Gastrocnemius medialis (tissue), 4 donors: ENCODE measurements at regions not wholly inside any gene's neighbourhood (a gene's known extent, or its start where the extent isn't known, plus 50 kb on each side); places are given as distances from the start of the nearest gene placed in this dataset.

Source experiments
- ATAC-seq, 2 donors: fragments of 150-250 bp; one replicate each; pipeline ENCODE4 v1.9.1; 2016
- DNase-seq, 2 donors: peaks; one replicate each; pipeline ENCODE4 v3.0.0-alpha.2; 2019
- H3K27ac ChIP-seq, 4 donors: fragments of 200-600 bp; sonication (generic); 1 replicate in 1 of 4; 2 replicates in 3 of 4; pipeline ENCODE4 v1.5.1; 2016 to 2018; ENCODE audit warnings: mild to moderate bottlenecking in 2 of 4, moderate library complexity in 1 of 4
- H3K27me3 ChIP-seq, 3 donors: fragments of 200-600 bp; sonication (generic) in 2 of 3; 1 replicate in 1 of 3; 2 replicates in 2 of 3; pipeline versions ENCODE4 v1.5.1 to v1.6.0; 2016 to 2019; ENCODE audit warnings: mild to moderate bottlenecking in 1 of 3, moderate library complexity in 1 of 3
- H3K36me3 ChIP-seq, 2 donors: fragments of 200-600 bp; sonication (generic) in 1 of 2; one replicate each; pipeline ENCODE4 v1.5.1; 2017 to 2018
- H3K4me1 ChIP-seq, 2 donors: fragments of 200-600 bp; sonication (generic) in 1 of 2; one replicate each; pipeline ENCODE4 v1.5.1; 2016 to 2017; ENCODE audit warnings: mild to moderate bottlenecking in 2 of 2
- H3K4me3 ChIP-seq, 4 donors: fragments of 200-600 bp; sonication (generic) in 3 of 4; 1 replicate in 1 of 4; 2 replicates in 3 of 4; pipeline ENCODE4 v1.5.1; 2016 to 2019; ENCODE audit warnings: mild to moderate bottlenecking in 2 of 4
- H3K9me3 ChIP-seq, 3 donors: fragments of 200-600 bp; sonication (generic) in 2 of 3; 1 replicate in 1 of 3; 2 replicates in 2 of 3; pipeline ENCODE4 v1.5.1; 2016 to 2019
- POLR2A ChIP-seq, 2 donors: fragments of 450-650 bp; IDR thresholded peaks; one replicate each; pipeline ENCODE4 v1.6.1; 2017; ENCODE audit warnings: antibody characterized with exemption in 2 of 2, mild to moderate bottlenecking in 2 of 2, moderate library complexity in 2 of 2
- in situ Hi-C, 4 donors: fragments of 200-750 bp; cut with MboI; loops; one replicate each; pipeline versions ENCODE4 v1.15.0 to v1.8.0; 2017; ENCODE audit warnings: low sequenced_read_pairs in 4 of 4
- intact Hi-C: fragments of 100-400 bp; cut with DNase I; formaldehyde crosslinking; loops from one replicate; pipeline ENCODE4 v1.15.1; 2023; ENCODE audit warnings: low total_unique reads
- TF ChIP-seq, protein P1 (sequence below), 5 experiments: fragments of 450-650 bp in 3 of 5; fragments of 200-600 bp in 2 of 5; sonication (generic) in 2 of 5; IDR thresholded peaks in 4 of 5; conservative IDR thresholded peaks in 1 of 5; 1 replicate in 4 of 5; 2 replicates in 1 of 5; pipeline ENCODE4 v1.5.1; 2016 to 2019; ENCODE audit warnings: antibody characterized with exemption in 5 of 5, mild to moderate bottlenecking in 3 of 5, moderate library complexity in 3 of 5

DNA sequence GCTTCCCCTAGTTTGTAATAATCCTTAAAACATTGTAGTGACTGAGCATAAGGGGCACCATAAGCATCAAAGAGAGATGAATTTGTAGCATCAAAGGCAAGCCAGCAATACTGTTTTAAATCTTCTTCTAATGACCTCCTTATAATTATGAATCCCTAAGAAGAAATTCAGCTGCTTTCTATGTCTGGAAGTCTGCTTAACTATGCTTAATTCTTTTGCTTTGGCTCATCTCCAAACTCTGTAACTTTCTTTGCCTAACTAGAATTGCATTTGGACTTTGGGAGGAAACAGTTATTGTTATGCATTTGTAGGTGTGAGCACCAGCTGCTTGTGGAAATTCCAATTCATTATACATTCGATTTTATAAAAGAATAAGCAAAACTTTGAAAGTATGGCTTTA is 117.7 kb upstream of the SPATA16 start:
- TF ChIP-seq, protein P1, sequence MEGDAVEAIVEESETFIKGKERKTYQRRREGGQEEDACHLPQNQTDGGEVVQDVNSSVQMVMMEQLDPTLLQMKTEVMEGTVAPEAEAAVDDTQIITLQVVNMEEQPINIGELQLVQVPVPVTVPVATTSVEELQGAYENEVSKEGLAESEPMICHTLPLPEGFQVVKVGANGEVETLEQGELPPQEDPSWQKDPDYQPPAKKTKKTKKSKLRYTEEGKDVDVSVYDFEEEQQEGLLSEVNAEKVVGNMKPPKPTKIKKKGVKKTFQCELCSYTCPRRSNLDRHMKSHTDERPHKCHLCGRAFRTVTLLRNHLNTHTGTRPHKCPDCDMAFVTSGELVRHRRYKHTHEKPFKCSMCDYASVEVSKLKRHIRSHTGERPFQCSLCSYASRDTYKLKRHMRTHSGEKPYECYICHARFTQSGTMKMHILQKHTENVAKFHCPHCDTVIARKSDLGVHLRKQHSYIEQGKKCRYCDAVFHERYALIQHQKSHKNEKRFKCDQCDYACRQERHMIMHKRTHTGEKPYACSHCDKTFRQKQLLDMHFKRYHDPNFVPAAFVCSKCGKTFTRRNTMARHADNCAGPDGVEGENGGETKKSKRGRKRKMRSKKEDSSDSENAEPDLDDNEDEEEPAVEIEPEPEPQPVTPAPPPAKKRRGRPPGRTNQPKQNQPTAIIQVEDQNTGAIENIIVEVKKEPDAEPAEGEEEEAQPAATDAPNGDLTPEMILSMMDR (IDR thresholded peaks at IDR 0.05 in 4 of 5, conservative IDR thresholded peaks at IDR 0.05 in 1 of 5) = no peak
- TF ChIP-seq POLR2A (IDR thresholded peaks at IDR 0.05) = no peak
- in situ Hi-C loops (no loop called here), intact Hi-C loops (no loop called here)
- Histone ChIP-seq H3K27me3 (no peaks in the 10 kb centered on the region), H3K27ac (no peak overlapping the region), H3K9me3 (no peaks in the 10 kb centered on the region), H3K4me1 (no peaks in the 10 kb centered on the region), H3K36me3 (no peaks in the 10 kb centered on the region), H3K4me3 (no peak overlapping the region)
- ATAC-seq (no peak), DNase-seq (no peak)

- in situ Hi-C loops (no loop called here), intact Hi-C loops (no loop called here)
- Histone ChIP-seq H3K27ac (no peak overlapping the region), H3K4me3 (no peak overlapping the region), H3K4me1 (no peaks in the 10 kb centered on the region), H3K27me3 (no peaks in the 10 kb centered on the region), H3K9me3 (no peaks in the 10 kb centered on the region), H3K36me3 (no peaks in the 10 kb centered on the region)
- ATAC-seq (no peak), DNase-seq (no peak)
- TF ChIP-seq, protein P1 (IDR thresholded peaks at IDR 0.05 in 4 of 5, conservative IDR thresholded peaks at IDR 0.05 in 1 of 5) = no peak
- no peak for TF ChIP-seq POLR2A (IDR thresholded peaks at IDR 0.05)
These were observed 116.8 kb upstream of the SPATA16 start for GRCh38 chr3:173257797-173258196.

- no peak for TF ChIP-seq POLR2A (IDR thresholded peaks at IDR 0.05)
- TF ChIP-seq, protein P1 (IDR thresholded peaks at IDR 0.05 in 4 of 5, conservative IDR thresholded peaks at IDR 0.05 in 1 of 5) = no peak
- Histone ChIP-seq H3K27me3 (no peaks in the 10 kb centered on the region), H3K4me3 (no peak overlapping the region), H3K9me3 (no peaks in the 10 kb centered on the region), H3K27ac (no peak overlapping the region), H3K4me1 (no peaks in the 10 kb centered on the region), H3K36me3 (no peaks in the 10 kb centered on the region)
- no peak for ATAC-seq
- in situ Hi-C loops = no loop called here
- intact Hi-C loops = no loop called here
- DNase-seq = no peak
These were observed 114.5 kb upstream of the SPATA16 start for GRCh38 chr3:173255555-173255954.

- no peak for ATAC-seq
- no peaks in the 10 kb centered on the region for H3K36me3 ChIP-seq
- H3K4me3 ChIP-seq = no peak overlapping the region
- no peaks in the 10 kb centered on the region for H3K4me1 ChIP-seq
- in situ Hi-C loops = no loop called here
- no peak for DNase-seq
- H3K27ac ChIP-seq = no peak overlapping the region
- TF ChIP-seq POLR2A (IDR thresholded peaks at IDR 0.05) = no peak
- TF ChIP-seq, protein P1 (IDR thresholded peaks at IDR 0.05 in 4 of 5, conservative IDR thresholded peaks at IDR 0.05 in 1 of 5) = no peak
- H3K9me3 ChIP-seq = no peaks in the 10 kb centered on the region
- no peaks in the 10 kb centered on the region for H3K27me3 ChIP-seq
- intact Hi-C loops = no loop called here
These were observed 112.4 kb upstream of the SPATA16 start for GRCh38 chr3:173253471-173253870.

- Histone ChIP-seq H3K4me1 (no peaks in the 10 kb centered on the region), H3K27me3 (no peaks in the 10 kb centered on the region), H3K4me3 (no peak overlapping the region), H3K27ac (no peak overlapping the region), H3K9me3 (no peaks in the 10 kb centered on the region), H3K36me3 (no peaks in the 10 kb centered on the region)
- no peak for ATAC-seq
- intact Hi-C loops = no loop called here
- TF ChIP-seq, protein P1 (IDR thresholded peaks at IDR 0.05 in 4 of 5, conservative IDR thresholded peaks at IDR 0.05 in 1 of 5) = no peak
- no peak for TF ChIP-seq POLR2A (IDR thresholded peaks at IDR 0.05)
- in situ Hi-C loops = no loop called here
- DNase-seq = no peak
These were observed 108.4 kb upstream of the SPATA16 start for GRCh38 chr3:173249457-173249856.
